ENCODE measurements at regions not wholly inside any gene's neighbourhood (a gene's known extent, or its start where the extent isn't known, plus 50 kb on each side); places are given as distances from the start of the nearest gene placed in this dataset.

DNA sequence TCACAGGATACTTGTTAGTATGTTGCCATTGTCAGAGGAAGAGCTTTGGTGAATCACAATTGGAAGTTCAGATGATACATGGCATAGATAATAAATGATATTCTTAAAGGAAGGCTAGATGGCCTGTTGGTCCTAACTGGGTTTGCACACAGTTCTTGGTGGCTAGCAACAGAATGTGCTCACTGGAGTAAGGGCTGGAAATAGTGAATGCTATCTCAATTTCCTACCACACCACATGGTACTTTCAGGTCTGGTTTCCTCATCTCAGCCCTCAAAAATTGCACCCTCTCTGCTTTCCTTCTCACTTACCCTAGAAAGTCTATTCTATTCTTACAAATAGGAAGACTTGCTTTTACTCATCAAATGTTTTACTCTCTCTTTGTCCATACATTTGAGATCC lies 622.5 kb downstream of the ANKRD7 start:
- no peak for TF ChIP-seq POLR2A (IDR thresholded peaks at IDR 0.05)
- TF ChIP-seq POLR2AphosphoS5 (IDR thresholded peaks at IDR 0.05): no peak
- peaks cover 0 to 4% of the 10 kb centered on the region in 2 donors for H3K27me3 ChIP-seq
- H3K27ac ChIP-seq: no peak overlapping the region
- H3K9me3 ChIP-seq: peaks cover 0 to 2% of the 10 kb centered on the region in 2 donors
- H3K4me3 ChIP-seq: no peak overlapping the region
- peaks cover 0 to 5% of the 10 kb centered on the region in 2 donors for H3K4me1 ChIP-seq
- no peaks in the 10 kb centered on the region for H3K36me3 ChIP-seq
- intact Hi-C loops (cut with DNase I; ENCODE audit: low total_unique reads): no loop called here
- no peak for DNase-seq (ENCODE audit: low spot score in 2 of 2)

DNA sequence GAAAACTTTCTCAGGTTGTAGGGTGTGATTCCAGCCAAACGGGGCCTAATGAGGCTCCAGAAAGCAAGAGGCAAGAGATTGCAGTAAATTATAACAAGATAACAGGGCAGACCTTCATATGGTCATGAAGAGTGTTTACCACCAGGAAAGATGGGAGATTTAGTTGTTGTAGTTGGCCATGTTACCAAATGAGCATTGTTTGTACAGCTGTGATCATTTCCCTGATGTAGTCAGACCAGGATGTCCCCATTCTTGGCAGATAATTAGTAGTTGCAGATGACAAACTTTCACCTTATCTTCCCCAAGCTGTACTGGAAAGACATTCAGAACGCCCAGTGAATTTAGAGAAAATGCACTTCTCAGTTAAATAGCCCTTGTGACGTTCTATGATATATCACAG lies 630.8 kb downstream of the ANKRD7 start:
- Histone ChIP-seq H3K9me3 (no peaks in the 10 kb centered on the region), H3K27ac (no peak overlapping the region), H3K4me1 (no peaks in the 10 kb centered on the region), H3K4me3 (no peak overlapping the region), H3K36me3 (no peaks in the 10 kb centered on the region), H3K27me3 (no peaks in the 10 kb centered on the region)
- TF ChIP-seq, protein P1, sequence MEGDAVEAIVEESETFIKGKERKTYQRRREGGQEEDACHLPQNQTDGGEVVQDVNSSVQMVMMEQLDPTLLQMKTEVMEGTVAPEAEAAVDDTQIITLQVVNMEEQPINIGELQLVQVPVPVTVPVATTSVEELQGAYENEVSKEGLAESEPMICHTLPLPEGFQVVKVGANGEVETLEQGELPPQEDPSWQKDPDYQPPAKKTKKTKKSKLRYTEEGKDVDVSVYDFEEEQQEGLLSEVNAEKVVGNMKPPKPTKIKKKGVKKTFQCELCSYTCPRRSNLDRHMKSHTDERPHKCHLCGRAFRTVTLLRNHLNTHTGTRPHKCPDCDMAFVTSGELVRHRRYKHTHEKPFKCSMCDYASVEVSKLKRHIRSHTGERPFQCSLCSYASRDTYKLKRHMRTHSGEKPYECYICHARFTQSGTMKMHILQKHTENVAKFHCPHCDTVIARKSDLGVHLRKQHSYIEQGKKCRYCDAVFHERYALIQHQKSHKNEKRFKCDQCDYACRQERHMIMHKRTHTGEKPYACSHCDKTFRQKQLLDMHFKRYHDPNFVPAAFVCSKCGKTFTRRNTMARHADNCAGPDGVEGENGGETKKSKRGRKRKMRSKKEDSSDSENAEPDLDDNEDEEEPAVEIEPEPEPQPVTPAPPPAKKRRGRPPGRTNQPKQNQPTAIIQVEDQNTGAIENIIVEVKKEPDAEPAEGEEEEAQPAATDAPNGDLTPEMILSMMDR (IDR thresholded peaks at IDR 0.05): no peak
- TF ChIP-seq POLR2AphosphoS5 (IDR thresholded peaks at IDR 0.05): no peak
- no peak for TF ChIP-seq POLR2A (IDR thresholded peaks at IDR 0.05)
- intact Hi-C loops (cut with DNase I; ENCODE audit: low total_unique reads): no loop called here
- DNase-seq (ENCODE audit: low spot score in 2 of 2): no peak

DNA sequence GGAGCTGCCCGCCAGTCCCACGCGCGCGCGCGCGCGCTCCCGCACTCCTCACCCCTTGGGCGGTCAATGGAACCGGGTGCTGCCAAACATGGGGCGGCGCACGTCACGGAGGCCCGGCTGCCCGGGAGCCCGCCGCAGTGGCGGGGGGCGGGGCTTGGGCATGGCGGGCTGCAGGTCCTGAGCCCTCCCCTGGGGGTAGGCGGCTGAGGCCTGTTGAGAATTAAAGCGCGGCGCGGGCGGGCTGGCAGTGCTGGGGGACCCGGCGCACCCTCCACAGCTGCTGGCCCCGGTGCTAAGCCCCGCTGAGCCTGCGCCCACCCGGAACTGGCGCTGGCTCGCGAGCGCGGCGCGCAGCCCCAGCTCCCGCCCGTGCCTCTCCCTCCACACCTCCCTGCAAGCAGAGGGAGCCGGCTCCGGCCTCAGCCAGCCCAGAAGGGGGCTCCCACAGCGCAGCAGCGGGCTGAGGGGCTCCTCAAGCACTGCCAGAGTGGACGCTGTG lies 634.2 kb downstream of the ANKRD7 start:
- Histone ChIP-seq H3K4me1 (no peaks in the 10 kb centered on the region), H3K27me3 (no peaks in the 10 kb centered on the region), H3K9me3 (no peaks in the 10 kb centered on the region), H3K36me3 (no peaks in the 10 kb centered on the region), H3K4me3 (peak overlapping the region in 2 of 3 donors; percentile 21 to 26), H3K27ac (no peak overlapping the region)
- TF ChIP-seq, protein P1 (IDR thresholded peaks at IDR 0.05): no peak
- no peak for TF ChIP-seq POLR2AphosphoS5 (IDR thresholded peaks at IDR 0.05)
- no peak for TF ChIP-seq POLR2A (IDR thresholded peaks at IDR 0.05)
- DNase-seq (ENCODE audit: low spot score in 2 of 2): no peak
- intact Hi-C loops (cut with DNase I; ENCODE audit: low total_unique reads): no loop called here

DNA sequence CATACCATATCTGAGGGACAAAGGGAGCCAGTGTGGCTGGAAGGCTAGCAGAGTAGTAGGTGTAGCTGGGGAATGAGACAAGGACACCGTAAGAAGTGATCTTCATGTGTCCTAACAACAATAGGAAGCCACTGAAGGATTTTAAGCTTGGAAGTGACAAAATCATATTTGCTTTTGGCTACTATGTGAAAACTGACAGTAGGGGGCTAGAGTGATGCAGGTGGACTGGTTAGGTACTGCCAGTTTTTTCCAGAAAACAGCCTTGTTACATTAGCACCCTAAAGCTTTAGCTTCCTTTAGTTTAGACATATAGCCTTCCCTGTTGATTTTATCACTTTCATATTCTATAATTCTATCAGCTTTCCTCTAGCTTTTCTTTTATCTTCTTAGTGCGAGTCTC lies 637.1 kb downstream of the ANKRD7 start:
- no peak for DNase-seq (ENCODE audit: low spot score in 2 of 2)
- Histone ChIP-seq H3K9me3 (no peaks in the 10 kb centered on the region), H3K27me3 (no peaks in the 10 kb centered on the region), H3K4me3 (no peak overlapping the region), H3K36me3 (no peaks in the 10 kb centered on the region), H3K4me1 (no peaks in the 10 kb centered on the region), H3K27ac (no peak overlapping the region)
- no peak for TF ChIP-seq POLR2A (IDR thresholded peaks at IDR 0.05)
- TF ChIP-seq, protein P1 (IDR thresholded peaks at IDR 0.05): no peak
- no peak for TF ChIP-seq POLR2AphosphoS5 (IDR thresholded peaks at IDR 0.05)
- intact Hi-C loops (cut with DNase I; ENCODE audit: low total_unique reads): no loop called here

DNA sequence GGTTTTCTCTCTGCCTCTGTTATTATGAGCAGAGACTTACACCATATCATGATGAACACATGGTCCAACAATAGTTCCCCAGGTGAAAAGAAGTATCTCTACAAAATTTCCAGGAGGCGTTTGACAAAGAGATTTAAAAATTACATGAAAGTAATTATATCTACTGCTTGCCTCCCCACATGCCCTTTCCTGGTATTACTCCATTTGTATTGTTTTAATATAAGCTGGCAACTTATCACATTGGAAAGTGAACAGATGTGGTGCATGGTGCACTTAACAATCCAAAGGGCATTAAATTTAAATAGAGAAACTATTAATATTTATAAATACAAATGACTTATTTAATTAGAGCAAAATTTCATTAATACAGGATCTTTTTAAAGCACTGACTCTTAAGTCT lies 638.2 kb downstream of the ANKRD7 start:
- H3K27ac ChIP-seq: no peak overlapping the region
- H3K9me3 ChIP-seq: no peaks in the 10 kb centered on the region
- H3K4me1 ChIP-seq: no peaks in the 10 kb centered on the region
- no peak for DNase-seq (ENCODE audit: low spot score in 2 of 2)
- no peak overlapping the region for H3K4me3 ChIP-seq
- intact Hi-C loops (cut with DNase I; ENCODE audit: low total_unique reads): no loop called here
- H3K36me3 ChIP-seq: no peaks in the 10 kb centered on the region
- TF ChIP-seq, protein P1 (IDR thresholded peaks at IDR 0.05): no peak
- TF ChIP-seq POLR2AphosphoS5 (IDR thresholded peaks at IDR 0.05) (no peak), POLR2A (IDR thresholded peaks at IDR 0.05) (no peak)
- no peaks in the 10 kb centered on the region for H3K27me3 ChIP-seq

DNA sequence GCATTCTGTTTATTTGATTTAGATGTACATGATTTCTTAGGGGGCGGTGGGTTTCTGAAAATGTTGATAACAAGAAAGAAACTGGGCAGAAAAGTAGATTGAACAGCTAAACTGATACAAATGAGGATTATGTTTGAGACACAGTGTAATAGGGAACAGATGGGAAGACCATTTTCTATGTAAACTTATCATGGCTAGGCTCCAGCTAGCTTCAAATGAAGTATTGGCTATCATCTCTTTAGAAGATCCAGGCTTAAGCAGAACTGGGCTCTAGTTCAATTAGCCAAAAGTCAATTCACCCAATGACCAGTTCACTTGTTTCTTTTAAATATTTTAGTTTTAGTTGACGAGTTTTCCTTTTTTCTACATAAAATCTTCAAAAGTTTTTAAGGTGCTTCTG lies 639.5 kb downstream of the ANKRD7 start:
- Histone ChIP-seq H3K27me3 (no peaks in the 10 kb centered on the region), H3K27ac (no peak overlapping the region), H3K4me3 (no peak overlapping the region), H3K36me3 (no peaks in the 10 kb centered on the region), H3K4me1 (no peaks in the 10 kb centered on the region), H3K9me3 (no peaks in the 10 kb centered on the region)
- no peak for DNase-seq (ENCODE audit: low spot score in 2 of 2)
- TF ChIP-seq, protein P1 (IDR thresholded peaks at IDR 0.05): no peak
- TF ChIP-seq POLR2AphosphoS5 (IDR thresholded peaks at IDR 0.05): no peak
- no peak for TF ChIP-seq POLR2A (IDR thresholded peaks at IDR 0.05)
- intact Hi-C loops (cut with DNase I; ENCODE audit: low total_unique reads): no loop called here

All from breast epithelium (tissue), 4 donors.